RWPE2 (cell line): ENCODE measurements at regions not wholly inside any gene's neighbourhood (a gene's known extent, or its start where the extent isn't known, plus 50 kb on each side); places are given as distances from the start of the nearest gene placed in this dataset.

Source experiments
- ATAC-seq: fragments of 200-7000 bp; cut with Tn5 transposase; 3 replicates; pipeline ENCODE4 v1.9.1; 2021; ENCODE audit warnings: low read depth
- DNase-seq: peaks from one replicate; pipeline ENCODE4 v3.0.0-alpha.2; 2020; ENCODE audit warnings: low spot score
- H3K27ac ChIP-seq: fragments of 450-650 bp; 2 replicates; pipeline ENCODE4 v1.5.1; 2017; ENCODE audit warnings: mild to moderate bottlenecking; ENCODE audit not compliant: poor library complexity, severe bottlenecking
- H3K27me3 ChIP-seq: fragments of 250-450 bp; sonication (Bioruptor Pico); 2 replicates; pipeline ENCODE4 v1.5.1; 2021; ENCODE audit warnings: mild to moderate bottlenecking, moderate library complexity; ENCODE audit not compliant: insufficient read depth, poor library complexity, severe bottlenecking
- H3K36me3 ChIP-seq: fragments of 250-450 bp; sonication (Bioruptor Pico); 2 replicates; pipeline ENCODE4 v1.5.1; 2020; ENCODE audit warnings: low read depth, mild to moderate bottlenecking, moderate library complexity
- H3K4me1 ChIP-seq: fragments of 250-450 bp; sonication (Bioruptor Pico); 2 replicates; pipeline ENCODE4 v1.5.1; 2021; ENCODE audit warnings: mild to moderate bottlenecking, moderate library complexity; ENCODE audit not compliant: insufficient read depth, poor library complexity, severe bottlenecking
- H3K4me3 ChIP-seq: fragments of 250-450 bp; sonication (Bioruptor Pico); 2 replicates; pipeline ENCODE4 v1.5.1; 2021; ENCODE audit warnings: mild to moderate bottlenecking, moderate library complexity; ENCODE audit not compliant: severe bottlenecking
- H3K9me3 ChIP-seq: fragments of 250-450 bp; sonication (Bioruptor Pico); 2 replicates; pipeline ENCODE4 v1.5.1; 2021; ENCODE audit warnings: mild to moderate bottlenecking, moderate library complexity; ENCODE audit not compliant: severe bottlenecking
- TF ChIP-seq, protein P1 (sequence below): fragments of 450-650 bp; IDR thresholded peaks from one replicate; pipeline ENCODE4 v1.5.1; 2017; ENCODE audit warnings: mild to moderate bottlenecking, moderate library complexity; ENCODE audit not compliant: poor library complexity, severe bottlenecking

GRCh38 chr17:72315122-72315913, 194.5 kb downstream of the SOX9 start:
- TF ChIP-seq, protein P1, sequence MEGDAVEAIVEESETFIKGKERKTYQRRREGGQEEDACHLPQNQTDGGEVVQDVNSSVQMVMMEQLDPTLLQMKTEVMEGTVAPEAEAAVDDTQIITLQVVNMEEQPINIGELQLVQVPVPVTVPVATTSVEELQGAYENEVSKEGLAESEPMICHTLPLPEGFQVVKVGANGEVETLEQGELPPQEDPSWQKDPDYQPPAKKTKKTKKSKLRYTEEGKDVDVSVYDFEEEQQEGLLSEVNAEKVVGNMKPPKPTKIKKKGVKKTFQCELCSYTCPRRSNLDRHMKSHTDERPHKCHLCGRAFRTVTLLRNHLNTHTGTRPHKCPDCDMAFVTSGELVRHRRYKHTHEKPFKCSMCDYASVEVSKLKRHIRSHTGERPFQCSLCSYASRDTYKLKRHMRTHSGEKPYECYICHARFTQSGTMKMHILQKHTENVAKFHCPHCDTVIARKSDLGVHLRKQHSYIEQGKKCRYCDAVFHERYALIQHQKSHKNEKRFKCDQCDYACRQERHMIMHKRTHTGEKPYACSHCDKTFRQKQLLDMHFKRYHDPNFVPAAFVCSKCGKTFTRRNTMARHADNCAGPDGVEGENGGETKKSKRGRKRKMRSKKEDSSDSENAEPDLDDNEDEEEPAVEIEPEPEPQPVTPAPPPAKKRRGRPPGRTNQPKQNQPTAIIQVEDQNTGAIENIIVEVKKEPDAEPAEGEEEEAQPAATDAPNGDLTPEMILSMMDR = no peak
- Histone ChIP-seq H3K9me3 (no peaks in the 10 kb centered on the region), H3K36me3 (no peaks in the 10 kb centered on the region), H3K27ac (no peak overlapping the region), H3K27me3 (no peaks in the 10 kb centered on the region), H3K4me1 (no peaks in the 10 kb centered on the region), H3K4me3 (no peak overlapping the region)
- ATAC-seq (no peak), DNase-seq (no peak)

- TF ChIP-seq, protein P1 = no peak
- Histone ChIP-seq H3K4me1 (no peaks in the 10 kb centered on the region), H3K27me3 (no peaks in the 10 kb centered on the region), H3K27ac (no peak overlapping the region), H3K36me3 (no peaks in the 10 kb centered on the region), H3K4me3 (no peak overlapping the region), H3K9me3 (no peaks in the 10 kb centered on the region)
- no peak for DNase-seq
- no peak for ATAC-seq
Observed at GRCh38 chr17:72318131-72318530, 197.3 kb downstream of the SOX9 start.

GRCh38 chr17:72321896-72322295, 201.1 kb downstream of the SOX9 start:
- no peak for ATAC-seq
- no peak overlapping the region for H3K4me3 ChIP-seq
- H3K27ac ChIP-seq = no peak overlapping the region
- TF ChIP-seq, protein P1 = no peak
- no peaks in the 10 kb centered on the region for H3K27me3 ChIP-seq
- no peaks in the 10 kb centered on the region for H3K36me3 ChIP-seq
- no peak for DNase-seq
- no peaks in the 10 kb centered on the region for H3K9me3 ChIP-seq
- H3K4me1 ChIP-seq = no peaks in the 10 kb centered on the region

DNA sequence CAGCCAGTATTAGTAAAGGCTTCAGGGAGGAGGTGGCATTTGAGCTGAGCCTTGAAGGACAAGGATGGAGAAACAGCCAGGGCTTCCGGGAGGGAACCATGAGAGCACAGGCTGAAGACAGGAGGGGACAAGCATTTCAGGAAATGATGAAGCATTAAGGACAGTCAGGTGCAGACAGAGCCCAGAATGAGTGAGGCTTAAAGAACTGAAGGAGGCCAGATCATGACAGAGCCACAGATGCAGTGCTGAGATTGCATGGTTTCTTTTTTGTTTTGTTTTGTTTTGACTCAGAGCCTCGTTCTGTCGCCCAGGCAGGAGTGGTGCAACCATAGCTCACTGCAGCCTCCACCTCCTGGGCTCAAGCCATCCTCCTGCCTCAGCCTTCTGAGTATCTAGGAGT, 211.5 kb downstream of the SOX9 start:
- Histone ChIP-seq H3K27ac (no peak overlapping the region), H3K4me3 (no peak overlapping the region), H3K36me3 (no peaks in the 10 kb centered on the region), H3K9me3 (no peaks in the 10 kb centered on the region), H3K4me1 (no peaks in the 10 kb centered on the region), H3K27me3 (no peaks in the 10 kb centered on the region)
- TF ChIP-seq, protein P1 = no peak
- ATAC-seq = no peak
- no peak for DNase-seq

GRCh38 chr17:72333570-72333969, 212.8 kb downstream of the SOX9 start:
- Histone ChIP-seq H3K36me3 (no peaks in the 10 kb centered on the region), H3K4me3 (no peak overlapping the region), H3K4me1 (peaks cover 9% of the 10 kb centered on the region), H3K27ac (no peak overlapping the region), H3K9me3 (no peaks in the 10 kb centered on the region), H3K27me3 (no peaks in the 10 kb centered on the region)
- TF ChIP-seq, protein P1 = no peak
- ATAC-seq (no peak), DNase-seq (no peak)
